ENCODE measurements at regions not wholly inside any gene's neighbourhood (a gene's known extent, or its start where the extent isn't known, plus 50 kb on each side); places are given as distances from the start of the nearest gene placed in this dataset.

- no peak for TF ChIP-seq CTCF (IDR thresholded peaks at IDR 0.05; ENCODE audit: insufficient read depth, low read depth, low read length)
- no peak for DNase-seq (ENCODE audit: low read depth)
These were observed 351.1 kb downstream of the RND3 start for GRCh38 chr2:150136401-150136800.

GRCh38 chr2:150135223-150135883, 352.1 kb downstream of the RND3 start:
- DNase-seq (ENCODE audit: low read depth) = no peak
- TF ChIP-seq CTCF (IDR thresholded peaks at IDR 0.05; ENCODE audit: insufficient read depth, low read depth, low read length) = no peak
- H3K4me3 ChIP-seq (ENCODE audit: low read depth, low read length) = no peak overlapping the region

More at GRCh38 chr2:150136401-150136800, 351.1 kb downstream of the RND3 start:
- H3K4me3 ChIP-seq (ENCODE audit: low read depth, low read length) = no peak overlapping the region

GRCh38 chr2:150134223-150134857, 353.1 kb downstream of the RND3 start:
- no peak for TF ChIP-seq CTCF (IDR thresholded peaks at IDR 0.05; ENCODE audit: insufficient read depth, low read depth, low read length)
- H3K4me3 ChIP-seq (ENCODE audit: low read depth, low read length) = no peak overlapping the region
- DNase-seq (ENCODE audit: low read depth) = peak; percentile 77

- no peak for TF ChIP-seq CTCF (IDR thresholded peaks at IDR 0.05; ENCODE audit: insufficient read depth, low read depth, low read length)
- peak; percentile 76 for DNase-seq (ENCODE audit: low read depth)
- no peak overlapping the region for H3K4me3 ChIP-seq (ENCODE audit: low read depth, low read length)
These were observed 353.8 kb downstream of the RND3 start for GRCh38 chr2:150133623-150134022.

GRCh38 chr2:150129921-150130575, 357.4 kb downstream of the RND3 start:
- no peak for DNase-seq (ENCODE audit: low read depth)
- TF ChIP-seq CTCF (IDR thresholded peaks at IDR 0.05; ENCODE audit: insufficient read depth, low read depth, low read length) = no peak
- no peak overlapping the region for H3K4me3 ChIP-seq (ENCODE audit: low read depth, low read length)

- no peak for TF ChIP-seq CTCF (IDR thresholded peaks at IDR 0.05; ENCODE audit: insufficient read depth, low read depth, low read length)
These were observed 359.5 kb downstream of the RND3 start for GRCh38 chr2:150127995-150128394.

More at GRCh38 chr2:150127995-150128394, 359.5 kb downstream of the RND3 start:
- peak; percentile 29 for DNase-seq (ENCODE audit: low read depth)
- H3K4me3 ChIP-seq (ENCODE audit: low read depth, low read length) = no peak overlapping the region
